Effector CD4-positive, alpha-beta T cell (primary cell): ENCODE measurements at regions not wholly inside any gene's neighbourhood (a gene's known extent, or its start where the extent isn't known, plus 50 kb on each side); places are given as distances from the start of the nearest gene placed in this dataset.
"Not testable (repeated sequence)": the region's sequence is repeated elsewhere in the genome, so short reads cannot be mapped to it uniquely, and the experiment has no call there.

Source experiments
- DNase-seq: peaks from one replicate; pipeline ENCODE4 v3.0.0-alpha.2; 2020

- no peak for DNase-seq
Observed at GRCh38 chr6:138666636-138667035, 106.9 kb upstream of the CCDC28A start.

- DNase-seq, result no peak
Observed at GRCh38 chr6:138667408-138667807, 106.2 kb upstream of the CCDC28A start.

GRCh38 chr6:138671351-138671750 lies 102.2 kb upstream of the CCDC28A start:
- DNase-seq, result no peak

- DNase-seq, result no peak
Observed at GRCh38 chr6:138673346-138674014, 100.1 kb upstream of the CCDC28A start.

- DNase-seq, result not testable (repeated sequence)
Observed at GRCh38 chr6:138674444-138674843, 99.1 kb upstream of the CCDC28A start.

- no peak for DNase-seq
Observed at GRCh38 chr6:138677538-138677937, 96.0 kb upstream of the CCDC28A start.

DNA sequence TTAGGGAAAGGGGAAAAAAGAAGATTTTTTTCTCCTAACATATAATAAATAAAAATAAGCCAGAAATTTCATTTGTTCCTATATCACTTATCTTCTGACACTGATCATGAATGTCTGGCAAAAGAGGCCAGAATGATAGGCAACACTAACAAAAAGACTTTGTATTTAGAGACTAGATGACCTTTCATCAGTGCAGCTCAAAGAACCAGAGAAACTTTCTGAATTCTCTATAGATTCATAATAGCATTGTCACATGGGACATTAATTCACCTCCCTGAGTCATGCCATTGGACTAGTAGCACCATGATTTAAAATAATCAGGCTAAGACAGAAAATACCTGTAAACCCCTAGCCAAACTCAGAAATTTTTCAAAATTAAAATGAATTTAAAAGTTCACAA lies 95.4 kb upstream of the CCDC28A start:
- DNase-seq, result no peak

GRCh38 chr6:138680085-138680484 lies 93.5 kb upstream of the CCDC28A start:
- no peak for DNase-seq

- DNase-seq, result no peak
Observed at GRCh38 chr6:138681627-138682026, 91.9 kb upstream of the CCDC28A start.

DNA sequence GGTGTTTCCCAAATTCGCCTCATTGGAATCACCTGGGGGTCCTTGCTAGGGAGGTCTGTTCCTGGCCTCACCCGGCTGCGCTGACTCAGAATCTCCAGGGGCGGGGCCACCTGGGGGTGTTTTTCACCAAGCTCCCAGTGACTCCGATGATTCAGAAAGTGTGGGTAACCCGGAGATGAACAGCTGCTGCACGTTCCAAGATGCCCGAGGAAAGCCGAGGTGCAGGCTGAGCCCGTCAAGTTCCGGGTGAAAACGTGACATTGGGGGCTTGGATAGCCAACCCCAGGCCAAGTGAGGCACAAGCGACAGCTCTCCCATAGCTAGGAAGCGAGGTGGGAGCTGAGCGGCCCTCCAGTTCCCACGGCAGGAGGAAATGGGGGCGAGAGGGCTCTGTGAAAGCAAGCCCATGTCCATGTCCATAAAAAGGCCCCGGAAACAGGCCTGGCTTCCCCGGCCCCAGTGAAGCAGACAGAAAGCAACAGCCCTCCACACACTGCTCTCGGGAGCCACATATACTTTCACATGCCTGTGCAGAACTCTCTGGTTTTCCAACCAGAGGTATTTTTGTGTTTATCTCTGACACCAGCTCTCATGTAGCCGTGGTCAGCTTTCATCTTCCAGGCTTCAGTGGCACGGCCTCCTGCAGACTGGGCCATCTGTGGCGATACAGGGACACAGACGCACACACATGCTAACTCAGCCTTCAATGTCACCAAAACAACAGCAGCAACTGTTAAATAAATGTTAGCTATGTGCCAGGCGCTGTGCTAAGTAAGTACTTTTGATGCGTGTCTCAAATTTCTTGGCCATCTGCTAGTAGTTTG lies 90.7 kb upstream of the CCDC28A start:
- DNase-seq, result no peak

GRCh38 chr6:138685257-138685656 lies 88.3 kb upstream of the CCDC28A start:
- no peak for DNase-seq

- DNase-seq, result no peak
Observed at GRCh38 chr6:138685781-138686180, 87.8 kb upstream of the CCDC28A start.

DNA sequence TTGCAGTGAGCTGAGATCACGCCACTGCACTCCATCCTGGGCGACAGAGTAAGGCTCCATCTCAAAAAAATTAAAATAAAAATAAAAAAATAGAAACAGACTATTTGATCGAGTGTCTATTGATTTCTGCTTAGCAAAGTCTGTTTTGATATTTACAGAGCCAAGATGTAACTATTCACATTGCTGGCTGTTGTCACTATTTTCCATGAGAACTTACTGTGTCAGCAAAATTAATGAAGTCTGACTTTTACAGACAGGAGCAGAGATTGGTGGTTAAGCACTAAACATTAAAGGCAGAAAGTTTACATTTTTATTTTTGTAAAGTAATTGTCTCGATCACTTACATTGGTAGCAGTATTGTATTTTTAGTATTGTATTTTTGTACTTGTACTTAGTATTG lies 85.0 kb upstream of the CCDC28A start:
- DNase-seq, result no peak

- no peak for DNase-seq
Observed at GRCh38 chr6:138689849-138690248, 83.7 kb upstream of the CCDC28A start.

- DNase-seq, result no peak
Observed at GRCh38 chr6:138690975-138691594, 82.5 kb upstream of the CCDC28A start.

DNA sequence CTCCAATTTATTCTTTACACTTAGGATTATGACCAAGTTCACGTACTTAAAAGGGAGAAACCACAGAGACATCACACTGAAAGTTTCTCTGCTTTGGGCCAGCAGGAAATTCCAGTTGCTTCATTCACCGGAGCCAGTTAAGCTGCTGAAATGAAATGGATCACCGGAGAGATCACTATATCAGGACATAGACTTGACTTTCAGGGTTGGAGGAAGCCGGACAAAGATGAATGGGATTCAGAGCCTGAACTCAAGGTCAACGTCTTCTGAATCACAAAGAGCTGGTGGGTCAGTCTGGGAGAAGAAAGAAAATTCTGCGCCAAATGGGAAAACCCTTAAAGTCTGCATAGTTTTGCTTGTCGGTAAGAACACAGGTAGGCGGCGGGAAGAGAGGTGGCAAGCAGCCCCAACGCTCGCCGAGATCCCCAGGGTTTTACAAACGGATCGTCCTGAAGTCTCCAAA lies 81.9 kb upstream of the CCDC28A start:
- no peak for DNase-seq

DNA sequence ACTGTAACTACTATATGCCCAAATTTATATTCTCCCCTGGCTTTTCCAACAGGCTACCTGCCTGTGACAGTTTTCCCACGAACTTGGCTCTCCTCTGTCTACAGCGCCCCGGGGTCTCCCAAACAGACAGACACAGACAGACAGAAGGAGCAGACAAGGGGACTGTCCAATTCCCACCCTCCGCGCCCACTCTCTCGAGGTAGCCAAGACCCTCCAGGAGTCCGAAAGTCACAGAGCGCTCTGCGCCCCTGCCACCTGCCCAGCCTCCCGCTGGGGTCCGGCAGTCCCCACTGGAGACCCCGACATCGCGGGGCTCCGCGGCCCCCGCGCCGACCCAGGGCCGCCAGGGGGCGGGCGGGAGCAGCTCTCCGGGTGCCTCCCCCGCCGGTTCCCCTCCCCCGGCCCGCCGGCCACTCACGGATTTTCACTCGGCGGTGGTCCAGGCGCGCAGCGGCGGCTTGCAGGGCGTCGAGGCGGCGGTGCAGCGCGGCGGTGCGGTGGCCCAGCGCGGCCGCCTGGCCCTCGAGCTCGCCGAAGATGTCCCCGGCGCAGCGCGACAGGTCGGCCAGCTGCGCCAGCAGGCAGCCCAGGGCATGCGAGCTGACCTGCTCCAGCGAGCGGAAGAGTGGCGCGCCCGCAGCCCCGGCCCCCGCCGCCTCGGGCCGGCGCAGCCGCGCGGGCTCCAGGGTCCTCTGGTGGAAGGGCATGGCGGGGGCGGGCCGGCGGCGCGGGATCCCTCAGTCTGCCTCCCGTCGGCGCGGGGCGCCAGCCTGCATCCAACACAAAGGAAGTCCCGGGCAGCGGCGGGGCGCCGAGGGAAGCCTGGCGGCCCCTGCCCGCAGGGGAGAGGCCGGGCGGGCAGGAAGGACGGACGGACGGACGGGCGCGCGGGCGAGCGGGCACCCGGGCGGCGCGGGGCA lies 81.3 kb upstream of the CCDC28A start:
- DNase-seq, result peak; percentile 13

DNA sequence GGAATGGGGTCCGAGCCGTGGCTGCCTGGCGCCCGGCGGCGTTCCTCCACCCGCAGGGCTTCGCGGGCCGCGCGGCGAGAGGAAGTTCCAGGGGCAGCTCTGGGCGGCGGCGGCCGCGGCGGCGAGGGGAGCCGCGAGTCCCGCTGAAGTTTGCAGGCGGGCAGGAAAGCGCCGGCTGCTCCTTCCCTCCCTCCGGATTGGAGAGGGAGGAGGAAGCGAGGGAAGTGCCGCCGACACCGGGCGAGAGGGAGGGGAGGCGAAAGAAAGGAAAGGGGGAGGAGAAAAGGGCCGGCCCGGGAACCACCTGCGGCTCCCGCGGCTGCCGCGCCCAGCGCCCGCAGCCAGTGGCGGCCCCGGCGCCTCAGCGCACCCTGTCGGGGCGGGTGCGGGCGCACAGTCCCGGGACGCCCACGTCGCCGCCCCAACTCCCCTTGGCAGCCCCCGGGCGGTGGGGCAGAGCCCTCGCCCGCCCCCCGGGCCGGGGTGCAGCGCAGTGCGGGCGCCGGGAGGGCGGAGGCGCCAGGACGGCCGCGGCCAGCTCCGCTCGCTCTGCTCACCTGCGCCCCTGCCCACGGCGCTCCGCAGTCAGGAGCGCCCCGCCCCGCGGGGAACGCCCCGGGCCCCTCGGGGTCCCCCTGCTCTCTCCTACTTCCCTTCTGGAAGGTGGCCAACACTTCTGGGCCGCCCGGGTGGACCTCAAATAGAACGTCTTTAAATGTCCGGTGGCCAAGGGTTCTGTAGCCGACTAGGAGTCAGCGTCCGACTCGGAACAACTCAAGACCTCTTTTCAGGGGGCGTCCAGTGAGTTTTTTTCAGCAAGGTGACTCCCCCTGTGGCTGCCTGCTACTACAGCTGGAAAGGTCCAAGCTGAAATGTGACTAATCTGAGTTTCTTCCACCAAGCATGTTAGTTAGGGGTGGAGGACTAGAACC lies 80.3 kb upstream of the CCDC28A start:
- DNase-seq, result no peak

DNA sequence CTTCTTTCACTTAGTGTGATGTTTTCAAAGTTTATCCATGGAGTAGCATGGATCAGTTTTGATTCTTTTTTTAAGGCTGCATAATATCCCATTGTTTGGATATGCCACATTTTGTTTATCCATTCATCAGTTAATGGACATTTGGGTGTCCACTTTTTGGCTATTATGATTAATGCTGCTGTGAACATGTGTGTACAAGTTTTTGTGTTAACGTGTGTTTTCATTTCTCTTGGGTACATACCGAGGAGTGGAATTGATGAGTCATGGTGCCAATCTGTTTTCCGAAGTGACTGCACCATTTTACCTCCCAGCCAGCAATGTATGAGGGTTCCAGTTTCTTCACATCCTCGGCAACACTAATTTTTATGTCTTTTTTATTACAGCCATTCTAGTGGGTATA lies 78.4 kb upstream of the CCDC28A start:
- no peak for DNase-seq

GRCh38 chr6:138714493-138714892 lies 59.1 kb upstream of the CCDC28A start:
- DNase-seq, result no peak

GRCh38 chr6:138716013-138716412 lies 57.6 kb upstream of the CCDC28A start:
- no peak for DNase-seq
